Neural crest cell (in vitro differentiated cells): ENCODE measurements at regions not wholly inside any gene's neighbourhood (a gene's known extent, or its start where the extent isn't known, plus 50 kb on each side); places are given as distances from the start of the nearest gene placed in this dataset.

Experiments
- DNase-seq: peaks from one replicate; pipeline ENCODE4 v3.0.0; 2021; ENCODE audit warnings: low read depth, mixed read lengths, low spot score
- H3K27ac Mint-ChIP-seq: one replicate; pipeline ENCODE4 v1.8.0; 2021; ENCODE audit warnings: mild to moderate bottlenecking, mixed read lengths; ENCODE audit not compliant: unreplicated experiment
- H3K27me3 Mint-ChIP-seq: 2 replicates; pipeline ENCODE4 v1.8.0; 2021; ENCODE audit warnings: low read depth, mild to moderate bottlenecking, mixed read lengths
- H3K36me3 Mint-ChIP-seq: 2 replicates; pipeline ENCODE4 v1.8.0; 2021; ENCODE audit warnings: low read depth, mild to moderate bottlenecking, mixed read lengths
- H3K4me1 Mint-ChIP-seq: 2 replicates; pipeline ENCODE4 v1.8.0; 2021; ENCODE audit warnings: mixed read lengths
- H3K4me3 Mint-ChIP-seq: one replicate; pipeline ENCODE4 v1.8.0; 2021; ENCODE audit warnings: mild to moderate bottlenecking, mixed read lengths
- H3K9me3 Mint-ChIP-seq: 2 replicates; pipeline ENCODE4 v1.8.0; 2021; ENCODE audit warnings: mixed read lengths
- TF ChIP-seq, protein P1 (sequence below): fragments of 200-600 bp; sonication (generic); conservative IDR thresholded peaks from 2 replicates; pipeline ENCODE4 v1.5.0; 2021; ENCODE audit warnings: antibody characterized with exemption, mild to moderate bottlenecking

DNA sequence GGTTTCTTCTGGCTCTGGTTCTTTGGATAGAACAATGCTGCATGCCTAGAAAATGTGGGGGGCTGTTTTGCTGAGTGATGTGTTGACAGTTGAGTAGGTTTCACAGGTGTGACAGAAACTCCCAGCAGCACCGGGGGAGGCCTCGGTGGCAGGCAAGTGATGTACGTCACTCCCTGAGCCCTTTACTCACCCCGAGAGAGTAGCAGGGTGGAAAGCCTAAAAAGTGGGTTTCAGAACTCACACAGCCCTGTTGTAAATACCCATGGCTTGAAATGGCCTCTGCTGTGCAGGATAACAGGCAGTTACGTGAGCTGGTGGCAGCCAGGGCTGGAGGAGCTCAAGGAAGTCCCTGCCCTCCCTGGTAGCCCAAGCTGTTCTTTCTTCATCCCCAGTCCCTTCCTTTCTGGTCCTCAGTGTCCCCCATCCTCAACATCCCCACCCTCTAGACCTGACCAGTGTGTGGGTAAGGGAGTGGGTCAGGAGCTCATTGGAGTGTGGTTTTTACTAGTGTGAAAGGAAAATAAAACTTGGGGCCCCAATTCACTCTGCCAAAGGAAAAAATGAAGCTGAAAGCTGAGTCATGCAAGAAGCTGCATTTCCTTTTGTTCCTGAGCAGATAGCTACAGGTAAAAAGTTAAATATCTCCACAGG, 258.1 kb downstream of the STK31 start:
- no peaks in the 10 kb centered on the region for H3K36me3 Mint-ChIP-seq
- H3K9me3 Mint-ChIP-seq: no peaks in the 10 kb centered on the region
- no peaks in the 10 kb centered on the region for H3K27me3 Mint-ChIP-seq
- no peak for DNase-seq
- TF ChIP-seq, protein P1, sequence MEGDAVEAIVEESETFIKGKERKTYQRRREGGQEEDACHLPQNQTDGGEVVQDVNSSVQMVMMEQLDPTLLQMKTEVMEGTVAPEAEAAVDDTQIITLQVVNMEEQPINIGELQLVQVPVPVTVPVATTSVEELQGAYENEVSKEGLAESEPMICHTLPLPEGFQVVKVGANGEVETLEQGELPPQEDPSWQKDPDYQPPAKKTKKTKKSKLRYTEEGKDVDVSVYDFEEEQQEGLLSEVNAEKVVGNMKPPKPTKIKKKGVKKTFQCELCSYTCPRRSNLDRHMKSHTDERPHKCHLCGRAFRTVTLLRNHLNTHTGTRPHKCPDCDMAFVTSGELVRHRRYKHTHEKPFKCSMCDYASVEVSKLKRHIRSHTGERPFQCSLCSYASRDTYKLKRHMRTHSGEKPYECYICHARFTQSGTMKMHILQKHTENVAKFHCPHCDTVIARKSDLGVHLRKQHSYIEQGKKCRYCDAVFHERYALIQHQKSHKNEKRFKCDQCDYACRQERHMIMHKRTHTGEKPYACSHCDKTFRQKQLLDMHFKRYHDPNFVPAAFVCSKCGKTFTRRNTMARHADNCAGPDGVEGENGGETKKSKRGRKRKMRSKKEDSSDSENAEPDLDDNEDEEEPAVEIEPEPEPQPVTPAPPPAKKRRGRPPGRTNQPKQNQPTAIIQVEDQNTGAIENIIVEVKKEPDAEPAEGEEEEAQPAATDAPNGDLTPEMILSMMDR: no peak
- H3K4me3 Mint-ChIP-seq: no peak overlapping the region
- no peak overlapping the region for H3K27ac Mint-ChIP-seq
- peaks cover 16% of the 10 kb centered on the region for H3K4me1 Mint-ChIP-seq

DNA sequence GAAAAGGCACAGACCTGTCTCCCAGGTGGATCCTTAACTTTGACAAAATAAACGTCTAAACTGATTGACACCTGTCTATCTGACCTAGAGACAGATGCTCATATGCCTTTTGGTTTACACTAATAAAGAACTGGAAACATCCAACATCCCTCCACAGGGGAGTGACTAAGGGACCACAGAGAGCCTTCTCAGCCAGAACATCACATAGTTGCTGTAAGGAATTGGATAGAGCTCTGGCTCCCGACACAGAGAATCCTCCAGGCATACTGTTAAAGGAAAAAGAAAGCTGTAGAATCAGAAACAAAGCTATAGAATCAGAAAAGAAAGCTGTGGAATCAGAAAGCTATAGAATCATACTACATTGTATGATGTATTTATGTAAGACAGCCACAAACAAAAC, 258.8 kb downstream of the STK31 start:
- TF ChIP-seq, protein P1: no peak
- Mint-ChIP-seq H3K27ac (no peak overlapping the region), H3K27me3 (no peaks in the 10 kb centered on the region)

DNA sequence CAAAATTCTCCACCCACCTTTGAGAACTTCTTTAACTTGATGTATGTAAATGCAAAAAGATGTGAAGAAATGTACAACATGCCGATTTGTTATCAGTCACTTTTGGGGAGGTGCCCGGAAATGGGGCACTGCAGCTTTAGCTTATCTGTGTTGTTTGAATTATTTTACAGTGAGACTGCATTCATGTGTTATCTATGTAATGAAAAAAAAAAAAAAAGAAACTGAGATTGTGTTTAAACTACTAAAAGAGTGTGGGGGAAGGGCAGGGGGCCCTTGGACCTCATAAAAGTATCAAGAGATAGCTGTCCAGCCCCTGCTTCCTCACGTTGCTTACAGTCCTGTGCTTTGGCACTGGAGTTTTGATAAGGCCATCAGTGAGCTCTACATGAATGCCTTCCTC, 259.4 kb downstream of the STK31 start:
- TF ChIP-seq, protein P1: no peak
- H3K27ac Mint-ChIP-seq: no peak overlapping the region
- H3K4me1 Mint-ChIP-seq: peaks cover 13% of the 10 kb centered on the region
- DNase-seq: no peak
- peaks cover 7% of the 10 kb centered on the region for H3K9me3 Mint-ChIP-seq
- H3K27me3 Mint-ChIP-seq: no peaks in the 10 kb centered on the region
- no peaks in the 10 kb centered on the region for H3K36me3 Mint-ChIP-seq
- H3K4me3 Mint-ChIP-seq: no peak overlapping the region

More for the DNA sequence above, 258.8 kb downstream of the STK31 start:
- H3K4me1 Mint-ChIP-seq: peaks cover 16% of the 10 kb centered on the region
- no peak overlapping the region for H3K4me3 Mint-ChIP-seq
- H3K9me3 Mint-ChIP-seq: peaks cover 3% of the 10 kb centered on the region
- no peak for DNase-seq
- no peaks in the 10 kb centered on the region for H3K36me3 Mint-ChIP-seq

DNA sequence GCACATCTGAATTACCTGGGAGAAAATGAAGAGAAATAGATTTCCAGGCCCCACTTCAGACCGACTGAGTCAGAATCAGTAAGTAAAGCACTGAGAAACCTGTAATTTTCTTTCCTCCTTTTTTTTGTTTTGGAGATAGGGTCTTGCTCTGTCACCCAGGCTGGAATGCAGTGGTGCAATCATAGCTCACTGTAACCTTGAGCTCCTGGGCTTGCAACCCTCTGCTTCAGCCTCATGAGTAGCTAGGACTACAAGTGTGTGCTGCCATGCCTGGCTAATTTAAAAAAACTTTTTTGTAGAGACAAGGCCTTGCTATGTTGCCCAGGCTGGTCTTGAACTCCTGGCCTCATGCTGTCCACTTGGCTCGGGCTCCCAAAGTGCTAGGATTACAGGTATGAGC, 260.2 kb downstream of the STK31 start:
- no peak overlapping the region for H3K4me3 Mint-ChIP-seq
- H3K27ac Mint-ChIP-seq: no peak overlapping the region
- no peaks in the 10 kb centered on the region for H3K36me3 Mint-ChIP-seq
- TF ChIP-seq, protein P1: no peak
- peaks cover 7% of the 10 kb centered on the region for H3K9me3 Mint-ChIP-seq
- H3K27me3 Mint-ChIP-seq: no peaks in the 10 kb centered on the region
- no peak for DNase-seq
- H3K4me1 Mint-ChIP-seq: peaks cover 6% of the 10 kb centered on the region

DNA sequence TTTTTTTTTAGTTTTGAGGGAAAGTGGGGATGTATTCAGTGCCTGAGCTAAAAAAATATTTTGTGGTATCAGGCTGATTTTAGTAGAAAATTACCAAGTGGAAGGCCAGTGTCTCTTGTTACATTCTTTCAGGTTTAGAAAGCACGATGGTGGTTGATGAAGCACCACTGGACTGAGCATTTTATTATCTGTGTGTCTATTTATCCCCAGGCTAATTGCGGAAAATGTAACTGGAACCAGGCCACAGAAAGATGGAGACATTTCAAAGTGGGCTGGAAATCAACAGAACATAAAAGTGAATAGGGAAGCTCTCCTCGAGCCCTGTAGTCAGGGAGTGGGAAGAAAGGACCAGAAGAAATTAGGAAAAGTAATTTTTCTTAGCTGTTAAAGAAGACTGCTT, 261.0 kb downstream of the STK31 start:
- Mint-ChIP-seq H3K9me3 (peaks cover 9% of the 10 kb centered on the region), H3K36me3 (no peaks in the 10 kb centered on the region), H3K27ac (no peak overlapping the region), H3K4me3 (no peak overlapping the region), H3K27me3 (no peaks in the 10 kb centered on the region), H3K4me1 (peaks cover 5% of the 10 kb centered on the region)
- TF ChIP-seq, protein P1: no peak
- DNase-seq: no peak
